Astrocyte (in vitro differentiated cells and primary cell): ENCODE measurements at regions not wholly inside any gene's neighbourhood (a gene's known extent, or its start where the extent isn't known, plus 50 kb on each side); places are given as distances from the start of the nearest gene placed in this dataset.

Experiments
- CTCF ChIP-seq: IDR thresholded peaks from 2 replicates; pipeline ENCODE4 v1.5.1; 2011; ENCODE audit warnings: low read depth, mild to moderate bottlenecking, inconsistent platforms, low read length, moderate library complexity; ENCODE audit not compliant: insufficient read depth
- EZH2 ChIP-seq: IDR thresholded peaks from 2 replicates; pipeline ENCODE4 v1.6.1; 2012; ENCODE audit warnings: mild to moderate bottlenecking, low read length, inconsistent platforms; ENCODE audit not compliant: insufficient read depth

GRCh38 chr4:62470020-62470419 lies 1269.9 kb downstream of the ADGRL3 start:
- TF ChIP-seq CTCF (no peak), EZH2 (no peak)
